ENCODE measurements at regions not wholly inside any gene's neighbourhood (a gene's known extent, or its start where the extent isn't known, plus 50 kb on each side); places are given as distances from the start of the nearest gene placed in this dataset.

- no peak for TF ChIP-seq CTCF (IDR thresholded peaks at IDR 0.05)
- TF ChIP-seq POLR2A (IDR thresholded peaks at IDR 0.05), result no peak
- no peaks in the 10 kb centered on the region for H3K36me3 ChIP-seq (ENCODE audit: low read depth, missing control alignments)
- H3K9me3 ChIP-seq, result no peaks in the 10 kb centered on the region
- H3K4me1 ChIP-seq, result no peaks in the 10 kb centered on the region
- no peak for DNase-seq
- no peaks in the 10 kb centered on the region for H3K27me3 ChIP-seq
- no peak overlapping the region for H3K4me3 ChIP-seq
- intact Hi-C loops (cut with DNase I; ENCODE audit: low total_unique reads), result no loop called here
- H3K27ac ChIP-seq, result no peak overlapping the region
These were observed 85.0 kb downstream of the HMHB1 start for GRCh38 chr5:143896966-143897365.

GRCh38 chr5:143898381-143898780 lies 86.4 kb downstream of the HMHB1 start:
- TF ChIP-seq POLR2A (IDR thresholded peaks at IDR 0.05) (no peak), CTCF (IDR thresholded peaks at IDR 0.05) (no peak)

GRCh38 chr5:143898916-143899591 lies 87.1 kb downstream of the HMHB1 start:
- intact Hi-C loops (cut with DNase I; ENCODE audit: low total_unique reads), result no loop called here
- WGBS, 2 donors, result 77% methylated on average over 6 of the region's 6 CpGs
- no peaks in the 10 kb centered on the region for H3K4me1 ChIP-seq
- no peak overlapping the region for H3K27ac ChIP-seq
- no peak for DNase-seq
- no peaks in the 10 kb centered on the region for H3K27me3 ChIP-seq
- H3K36me3 ChIP-seq (ENCODE audit: low read depth, missing control alignments), result no peaks in the 10 kb centered on the region
- no peak overlapping the region for H3K4me3 ChIP-seq
- TF ChIP-seq POLR2A (IDR thresholded peaks at IDR 0.05), result no peak
- TF ChIP-seq CTCF (IDR thresholded peaks at IDR 0.05), result no peak
- H3K9me3 ChIP-seq, result no peaks in the 10 kb centered on the region

More at GRCh38 chr5:143898381-143898780, 86.4 kb downstream of the HMHB1 start:
- H3K9me3 ChIP-seq, result no peaks in the 10 kb centered on the region
- H3K4me3 ChIP-seq, result no peak overlapping the region
- 96% methylated on average over 1 of the region's 1 CpG for WGBS, 2 donors
- intact Hi-C loops (cut with DNase I; ENCODE audit: low total_unique reads), result no loop called here
- H3K4me1 ChIP-seq, result no peaks in the 10 kb centered on the region
- no peak overlapping the region for H3K27ac ChIP-seq
- no peak for DNase-seq
- no peaks in the 10 kb centered on the region for H3K27me3 ChIP-seq
- no peaks in the 10 kb centered on the region for H3K36me3 ChIP-seq (ENCODE audit: low read depth, missing control alignments)

- no peak for TF ChIP-seq CTCF (IDR thresholded peaks at IDR 0.05)
- no peak for TF ChIP-seq POLR2A (IDR thresholded peaks at IDR 0.05)
- Histone ChIP-seq H3K36me3 (ENCODE audit: low read depth, missing control alignments) (no peaks in the 10 kb centered on the region), H3K4me1 (no peaks in the 10 kb centered on the region), H3K4me3 (no peak overlapping the region), H3K9me3 (no peaks in the 10 kb centered on the region), H3K27ac (no peak overlapping the region), H3K27me3 (no peaks in the 10 kb centered on the region)
- DNase-seq, result no peak
- 92 to 93% methylated on average over 1 of the region's 1 CpG for WGBS, 2 donors
- intact Hi-C loops (cut with DNase I; ENCODE audit: low total_unique reads), result no loop called here
These were observed 97.0 kb downstream of the HMHB1 start for GRCh38 chr5:143908959-143909358.

All from testis (tissue), 2 donors.